Suprapubic skin (tissue), 3 donors: ENCODE measurements at regions not wholly inside any gene's neighbourhood (a gene's known extent, or its start where the extent isn't known, plus 50 kb on each side); places are given as distances from the start of the nearest gene placed in this dataset.

Experiments
- EP300 ChIP-seq: sonication (generic); formaldehyde crosslinking; IDR thresholded peaks from one replicate; pipeline ENCODE4 v1.6.1; 2017; ENCODE audit warnings: antibody characterized with exemption
- POLR2A ChIP-seq, 2 donors: fragments of 450-650 bp; IDR thresholded peaks; one replicate each; pipeline ENCODE4 v1.6.1; 2017; ENCODE audit warnings: antibody characterized with exemption in 2 of 2, mild to moderate bottlenecking in 2 of 2, moderate library complexity in 2 of 2
- TF ChIP-seq, protein P1 (sequence below), 2 donors: fragments of 200-600 bp in 1 of 2; fragments of 450-650 bp in 1 of 2; sonication (generic) in 1 of 2; IDR thresholded peaks; one replicate each; pipeline ENCODE4 v1.5.1; 2016 to 2019; ENCODE audit warnings: antibody characterized with exemption in 2 of 2, mild to moderate bottlenecking in 1 of 2, moderate library complexity in 1 of 2

DNA sequence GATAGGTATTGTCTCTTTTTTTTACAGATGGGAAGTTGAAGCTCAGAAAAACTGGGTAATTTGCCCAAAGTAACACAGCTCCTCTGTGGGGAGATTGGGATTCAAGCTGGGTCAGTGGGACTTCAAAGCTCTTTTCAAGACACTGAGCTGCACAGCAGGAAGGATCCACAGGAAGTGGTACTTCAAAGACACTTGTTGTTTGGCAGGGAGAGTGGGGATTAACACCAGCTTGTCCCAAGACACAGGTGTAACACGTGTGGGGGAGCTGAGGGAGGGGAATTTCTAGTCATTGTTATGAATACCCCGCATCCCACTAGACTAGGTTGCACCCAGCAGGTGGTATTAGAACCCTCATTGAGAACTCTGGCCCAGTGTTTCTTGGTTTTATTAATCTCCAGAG is 116.0 kb downstream of the FOXB1 start:
- TF ChIP-seq, protein P1, sequence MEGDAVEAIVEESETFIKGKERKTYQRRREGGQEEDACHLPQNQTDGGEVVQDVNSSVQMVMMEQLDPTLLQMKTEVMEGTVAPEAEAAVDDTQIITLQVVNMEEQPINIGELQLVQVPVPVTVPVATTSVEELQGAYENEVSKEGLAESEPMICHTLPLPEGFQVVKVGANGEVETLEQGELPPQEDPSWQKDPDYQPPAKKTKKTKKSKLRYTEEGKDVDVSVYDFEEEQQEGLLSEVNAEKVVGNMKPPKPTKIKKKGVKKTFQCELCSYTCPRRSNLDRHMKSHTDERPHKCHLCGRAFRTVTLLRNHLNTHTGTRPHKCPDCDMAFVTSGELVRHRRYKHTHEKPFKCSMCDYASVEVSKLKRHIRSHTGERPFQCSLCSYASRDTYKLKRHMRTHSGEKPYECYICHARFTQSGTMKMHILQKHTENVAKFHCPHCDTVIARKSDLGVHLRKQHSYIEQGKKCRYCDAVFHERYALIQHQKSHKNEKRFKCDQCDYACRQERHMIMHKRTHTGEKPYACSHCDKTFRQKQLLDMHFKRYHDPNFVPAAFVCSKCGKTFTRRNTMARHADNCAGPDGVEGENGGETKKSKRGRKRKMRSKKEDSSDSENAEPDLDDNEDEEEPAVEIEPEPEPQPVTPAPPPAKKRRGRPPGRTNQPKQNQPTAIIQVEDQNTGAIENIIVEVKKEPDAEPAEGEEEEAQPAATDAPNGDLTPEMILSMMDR (IDR thresholded peaks at IDR 0.05), result no peak
- TF ChIP-seq POLR2A (IDR thresholded peaks at IDR 0.05) (no peak), EP300 (no peak)
